ENCODE measurements at regions not wholly inside any gene's neighbourhood (a gene's known extent, or its start where the extent isn't known, plus 50 kb on each side); places are given as distances from the start of the nearest gene placed in this dataset.

- TF ChIP-seq CTCF (IDR thresholded peaks at IDR 0.05) (no peak), POLR2A (IDR thresholded peaks at IDR 0.05) (no peak)
- peak overlapping the region in 2 of 4 donors; percentile 1 to 4 for H3K4me3 ChIP-seq
- H3K4me1 ChIP-seq: no peaks in the 10 kb centered on the region
- H3K27ac ChIP-seq: peak overlapping the region in 3 of 4 donors; percentile 24 to 53 (median 25)
- WGBS, 2 donors: 49 to 55% methylated on average over 7 of the region's 7 CpGs
- intact Hi-C loops (cut with DNase I): no loop called here
- DNase-seq: no peak
- H3K36me3 ChIP-seq: no peaks in the 10 kb centered on the region
- no peaks in the 10 kb centered on the region for H3K27me3 ChIP-seq
- H3K9me3 ChIP-seq: no peaks in the 10 kb centered on the region
These were observed 610.2 kb downstream of the UBE2NL start for GRCh38 chrX:144494074-144494473.

- no peak overlapping the region for H3K27ac ChIP-seq
- no peaks in the 10 kb centered on the region for H3K36me3 ChIP-seq
- WGBS, 2 donors: 70 to 88% methylated on average over 3 of the region's 3 CpGs
- no peaks in the 10 kb centered on the region for H3K9me3 ChIP-seq
- no peak overlapping the region for H3K4me3 ChIP-seq
- DNase-seq: no peak
- intact Hi-C loops (cut with DNase I): no loop called here
- no peaks in the 10 kb centered on the region for H3K4me1 ChIP-seq
- H3K27me3 ChIP-seq: no peaks in the 10 kb centered on the region
- no peak for TF ChIP-seq POLR2A (IDR thresholded peaks at IDR 0.05)
These were observed 648.0 kb downstream of the UBE2NL start for GRCh38 chrX:144531877-144532276.

GRCh38 chrX:144566592-144566991, 680.7 kb upstream of the SPANXN1 start:
- 31 to 43% methylated on average over 2 to 6 of the region's 7 CpGs for WGBS, 2 donors
- Histone ChIP-seq H3K27ac (no peak overlapping the region), H3K27me3 (no peaks in the 10 kb centered on the region), H3K4me1 (no peaks in the 10 kb centered on the region), H3K9me3 (no peaks in the 10 kb centered on the region), H3K4me3 (no peak overlapping the region), H3K36me3 (no peaks in the 10 kb centered on the region)
- DNase-seq: no peak
- intact Hi-C loops (cut with DNase I): no loop called here
- TF ChIP-seq CTCF (IDR thresholded peaks at IDR 0.05) (no peak), POLR2A (IDR thresholded peaks at IDR 0.05) (no peak)

GRCh38 chrX:144586756-144587155, 660.5 kb upstream of the SPANXN1 start:
- Histone ChIP-seq H3K4me3 (no peak overlapping the region), H3K27me3 (no peaks in the 10 kb centered on the region), H3K36me3 (no peaks in the 10 kb centered on the region), H3K9me3 (no peaks in the 10 kb centered on the region), H3K4me1 (no peaks in the 10 kb centered on the region), H3K27ac (no peak overlapping the region)
- no peak for DNase-seq
- intact Hi-C loops (cut with DNase I): no loop called here
- TF ChIP-seq CTCF (IDR thresholded peaks at IDR 0.05) (no peak), POLR2A (IDR thresholded peaks at IDR 0.05) (no peak)
- WGBS, 2 donors: 71 to 80% methylated on average over 1 of the region's 1 CpG

- DNase-seq: no peak
- WGBS, 2 donors: 8 to 21% methylated on average over 2 of the region's 2 CpGs
- no peak overlapping the region for H3K27ac ChIP-seq
- H3K4me3 ChIP-seq: no peak overlapping the region
- intact Hi-C loops (cut with DNase I): no loop called here
- TF ChIP-seq CTCF (IDR thresholded peaks at IDR 0.05) (no peak), POLR2A (IDR thresholded peaks at IDR 0.05) (no peak)
- H3K27me3 ChIP-seq: no peaks in the 10 kb centered on the region
- no peaks in the 10 kb centered on the region for H3K36me3 ChIP-seq
- H3K4me1 ChIP-seq: no peaks in the 10 kb centered on the region
- no peaks in the 10 kb centered on the region for H3K9me3 ChIP-seq
These were observed 655.3 kb upstream of the SPANXN1 start for GRCh38 chrX:144592036-144592435.

GRCh38 chrX:144601010-144601409, 646.3 kb upstream of the SPANXN1 start:
- no peaks in the 10 kb centered on the region for H3K27me3 ChIP-seq
- DNase-seq: no peak
- no peaks in the 10 kb centered on the region for H3K9me3 ChIP-seq
- H3K27ac ChIP-seq: no peak overlapping the region
- intact Hi-C loops (cut with DNase I): no loop called here
- H3K4me3 ChIP-seq: no peak overlapping the region
- no peaks in the 10 kb centered on the region for H3K36me3 ChIP-seq
- WGBS, 2 donors: 57 to 70% methylated on average over 2 of the region's 2 CpGs
- no peak for TF ChIP-seq POLR2A (IDR thresholded peaks at IDR 0.05)
- no peak for TF ChIP-seq CTCF (IDR thresholded peaks at IDR 0.05)
- H3K4me1 ChIP-seq: no peaks in the 10 kb centered on the region
